SK-N-SH (cell line): ENCODE measurements at regions not wholly inside any gene's neighbourhood (a gene's known extent, or its start where the extent isn't known, plus 50 kb on each side); places are given as distances from the start of the nearest gene placed in this dataset.

ENCODE experiments used
- CTCF ChIA-PET: fragments of 300-600, 350-600 bp; formaldehyde crosslinking; extraction: SDS; loops from one replicate; lab custom pipeline; 2021; lab: Yijun Ruan, JAX
- POLR2A ChIA-PET: fragments of 350-600 bp; sonication (Branson Sonifier 250); formaldehyde crosslinking; extraction: SDS; loops from one replicate; lab custom pipeline; 2020; ENCODE audit warnings: antibody characterized with exemption, inconsistent platforms; lab: Yijun Ruan, JAX
- DNase-seq: peaks from one replicate; pipeline ENCODE4 v3.0.0; 2012
- H2AFZ ChIP-seq: fragments of 200-600 bp; sonication (generic); 2 replicates; pipeline ENCODE4 v1.8.1; 2016; ENCODE audit warnings: antibody characterized with exemption, mild to moderate bottlenecking, low read depth
- H3F3A ChIP-seq: fragments of 200-600 bp; sonication (generic); replicated peaks from 2 replicates; pipeline ENCODE3; 2016; ENCODE audit warnings: antibody characterized with exemption, mild to moderate bottlenecking; ENCODE audit not compliant: insufficient read depth
- H3K27ac ChIP-seq, 2 experiments: fragments of 200-500 bp in 1 of 2; fragments of 200-600 bp in 1 of 2; sonication (Bioruptor generic) in 1 of 2; sonication (generic), shearing (Covaris generic) in 1 of 2; 2 replicates each; pipeline versions ENCODE4 v1.5.1 to v1.6.1; 2014 to 2016; ENCODE audit warnings: low read depth in 2 of 2, inconsistent platforms in 1 of 2, low read length in 1 of 2, mild to moderate bottlenecking in 1 of 2, mixed read lengths in 1 of 2
- H3K27me3 ChIP-seq: fragments of 200-600 bp; sonication (generic), shearing (Covaris generic); 2 replicates; pipeline ENCODE4 v1.6.1; 2016; ENCODE audit warnings: mixed run types; ENCODE audit not compliant: insufficient read depth
- H3K36me3 ChIP-seq, 2 experiments: fragments of 200-500 bp in 1 of 2; fragments of 200-600 bp in 1 of 2; sonication (Bioruptor generic) in 1 of 2; sonication (generic) in 1 of 2; replicated peaks in 1 of 2; 2 replicates each; pipeline versions ENCODE3 to v1.5.1; 2014 to 2016; ENCODE audit warnings: low read length in 1 of 2, mild to moderate bottlenecking in 1 of 2; ENCODE audit not compliant: insufficient read depth in 2 of 2, control insufficient read depth in 1 of 2
- H3K4me1 ChIP-seq, 2 experiments: fragments of 200-500 bp in 1 of 2; fragments of 200-600 bp in 1 of 2; sonication (Bioruptor generic) in 1 of 2; sonication (generic), shearing (Covaris generic) in 1 of 2; 2 replicates each; pipeline versions ENCODE4 v1.5.1 to v1.6.1; 2014 to 2016; ENCODE audit warnings: low read depth in 1 of 2, low read length in 1 of 2, mixed run types in 1 of 2; ENCODE audit not compliant: insufficient read depth in 2 of 2, control insufficient read depth in 1 of 2
- H3K4me2 ChIP-seq: fragments of 200-600 bp; sonication (generic), shearing (Covaris generic); 2 replicates; pipeline ENCODE4 v1.6.1; 2017; ENCODE audit warnings: mixed run types
- H3K4me3 ChIP-seq, 2 experiments: fragments of 200-500 bp in 1 of 2; fragments of 200-600 bp in 1 of 2; sonication (Bioruptor generic) in 1 of 2; sonication (generic), shearing (Covaris generic) in 1 of 2; 2 replicates each; pipeline versions ENCODE4 v1.5.1 to v1.8.1; 2014 to 2016; ENCODE audit warnings: low read depth in 2 of 2, inconsistent platforms in 1 of 2, low read length in 1 of 2, mild to moderate bottlenecking in 1 of 2, mixed read lengths in 1 of 2, moderate library complexity in 1 of 2
- H3K79me2 ChIP-seq: fragments of 200-600 bp; sonication (generic); 2 replicates; pipeline ENCODE4 v1.8.1; 2017; ENCODE audit warnings: mild to moderate bottlenecking; ENCODE audit not compliant: insufficient read depth
- H3K9ac ChIP-seq: fragments of 200-600 bp; sonication (generic); 2 replicates; pipeline ENCODE4 v1.6.1; 2017; ENCODE audit warnings: mixed run types
- H3K9me2 ChIP-seq: fragments of 200-600 bp; sonication (generic); 2 replicates; pipeline ENCODE4 v1.6.1; 2017; ENCODE audit warnings: mixed run types
- H3K9me3 ChIP-seq: fragments of 200-600 bp; sonication (generic); 2 replicates; pipeline ENCODE4 v1.6.1; 2017; ENCODE audit warnings: mixed run types, mild to moderate bottlenecking, moderate library complexity
- H4K20me1 ChIP-seq: fragments of 200-600 bp; sonication (generic); 2 replicates; pipeline ENCODE4 v1.6.1; 2017; ENCODE audit warnings: mild to moderate bottlenecking, mixed run types; ENCODE audit not compliant: insufficient read depth
- FOSL2 ChIP-seq: IDR thresholded peaks from 2 replicates; pipeline ENCODE4 v1.4.0; 2012; ENCODE audit warnings: low read depth, mild to moderate bottlenecking, moderate library complexity, borderline replicate concordance
- FOXJ3 ChIP-seq: sonication (generic); formaldehyde crosslinking; IDR thresholded peaks from 2 replicates; pipeline ENCODE4 v1.5.1; 2020; ENCODE audit warnings: mild to moderate bottlenecking, missing genetic modification reagents
- FOXM1 ChIP-seq: IDR thresholded peaks from 2 replicates; pipeline ENCODE4 v1.4.0; 2012; ENCODE audit warnings: low read depth, mild to moderate bottlenecking
- JUND ChIP-seq: IDR thresholded peaks from 2 replicates; pipeline ENCODE4 v1.4.0; 2012
- MXI1 ChIP-seq: IDR thresholded peaks from 2 replicates; pipeline ENCODE4 v1.6.1; 2012; ENCODE audit warnings: mild to moderate bottlenecking, low read depth, low read length, improper control_type of control experiment
- NFIC ChIP-seq: IDR thresholded peaks from 2 replicates; pipeline ENCODE4 v1.4.0; 2012; ENCODE audit warnings: borderline replicate concordance
- POLR2AphosphoS5 ChIP-seq: IDR thresholded peaks from 2 replicates; pipeline ENCODE4 v1.6.1; 2012; ENCODE audit warnings: low read depth, low read length
- RAD21 ChIP-seq: IDR thresholded peaks from 2 replicates; pipeline ENCODE4 v1.6.1; 2012; ENCODE audit warnings: mild to moderate bottlenecking, low read length
- RFX5 ChIP-seq: IDR thresholded peaks from 2 replicates; pipeline ENCODE4 v1.6.1; 2012; ENCODE audit warnings: mild to moderate bottlenecking, improper control_type of control experiment, low read length
- SIN3A ChIP-seq: IDR thresholded peaks from 2 replicates; pipeline ENCODE4 v1.6.1; 2012; ENCODE audit warnings: low read depth, mild to moderate bottlenecking, low read length, moderate library complexity, borderline replicate concordance
- SMC3 ChIP-seq: IDR thresholded peaks from 2 replicates; pipeline ENCODE4 v1.6.1; 2012; ENCODE audit warnings: low read depth, low read length, improper control_type of control experiment
- TAF1 ChIP-seq: IDR thresholded peaks from 2 replicates; pipeline ENCODE4 v1.6.1; 2012; ENCODE audit warnings: low read depth, mild to moderate bottlenecking, low read length, moderate library complexity, borderline replicate concordance
- TCF12 ChIP-seq: IDR thresholded peaks from 2 replicates; pipeline ENCODE4 v1.4.0; 2012
- TEAD4 ChIP-seq: IDR thresholded peaks from 2 replicates; pipeline ENCODE4 v1.4.0; 2012; ENCODE audit warnings: mild to moderate bottlenecking, borderline replicate concordance; ENCODE audit not compliant: insufficient read depth
- WGBS: methylation state at CpG from one replicate; pipeline ENCODE4 v1.1.6; 2017; ENCODE audit warnings: low lambda C conversion rate; 5-methylcytosine and 5-hydroxymethylcytosine counted together

GRCh38 chr2:117086943-117087250 lies 727.6 kb upstream of the DDX18 start:
- Histone ChIP-seq H3K27me3 (no peaks in the 10 kb centered on the region), H3K4me3 (no peak overlapping the region), H3K9ac (no peak overlapping the region), H3K79me2 (no peaks in the 10 kb centered on the region), H2AFZ (no peak overlapping the region), H3K27ac (no peak overlapping the region), H3K36me3 (no peaks in the 10 kb centered on the region), H3K4me1 (peaks cover 0 to 2% of the 10 kb centered on the region in 2 experiments; a peak in 1 of 4 replicates), H3K4me2 (no peak overlapping the region), H3K9me2 (no peaks in the 10 kb centered on the region), H3K9me3 (no peaks in the 10 kb centered on the region), H3F3A (no peaks in the 10 kb centered on the region), H4K20me1 (no peaks in the 10 kb centered on the region)
- DNase-seq: no peak
- ChIA-PET CTCF (no interaction called here), POLR2A (no interaction called here)
- 40% methylated on average over 4 of the region's 4 CpGs for WGBS
- TF ChIP-seq JUND (no peak), FOSL2 (no peak), FOXJ3 (CRISPR knock-in tag) (no peak), TAF1 (no peak), TEAD4 (no peak), RFX5 (no peak), FOXM1 (no peak), NFIC (no peak), TCF12 (no peak), RAD21 (no peak), POLR2AphosphoS5 (no peak), SMC3 (no peak)

- no peak overlapping the region for H3K4me2 ChIP-seq
- H3K27ac ChIP-seq: no peak overlapping the region
- H3F3A ChIP-seq: no peaks in the 10 kb centered on the region
- no peaks in the 10 kb centered on the region for H3K36me3 ChIP-seq
- no peaks in the 10 kb centered on the region for H3K79me2 ChIP-seq
- WGBS: 30% methylated on average over 9 of the region's 9 CpGs
- H3K4me1 ChIP-seq: peaks cover 0 to 2% of the 10 kb centered on the region in 2 experiments; a peak in 1 of 4 replicates
- no peaks in the 10 kb centered on the region for H4K20me1 ChIP-seq
- ChIA-PET POLR2A (no interaction called here), CTCF (no interaction called here)
- H3K4me3 ChIP-seq: no peak overlapping the region
- H3K9me2 ChIP-seq: no peaks in the 10 kb centered on the region
- DNase-seq: no peak
- no peaks in the 10 kb centered on the region for H3K9me3 ChIP-seq
- TF ChIP-seq POLR2AphosphoS5: no peak
- no peak for TF ChIP-seq MXI1
- no peak for TF ChIP-seq NFIC
- TF ChIP-seq SIN3A: no peak
- no peak for TF ChIP-seq FOSL2
- H3K9ac ChIP-seq: no peak overlapping the region
- H2AFZ ChIP-seq: no peak overlapping the region
- no peaks in the 10 kb centered on the region for H3K27me3 ChIP-seq
Measured at GRCh38 chr2:117087535-117088291, 726.8 kb upstream of the DDX18 start.
